ENCODE measurements at regions not wholly inside any gene's neighbourhood (a gene's known extent, or its start where the extent isn't known, plus 50 kb on each side); places are given as distances from the start of the nearest gene placed in this dataset.
"Not testable (repeated sequence)": the region's sequence is repeated elsewhere in the genome, so short reads cannot be mapped to it uniquely, and the experiment has no call there.

GRCh38 chr7:76797639-76798038 lies 170.6 kb upstream of the POMZP3 start:
- POLR2A ChIA-PET; H3K4me1 ChIP-seq (ENCODE audit: control insufficient read depth in 1 of 2, insufficient read depth in 2 of 2, low read length in 2 of 2); H3K4me3 ChIP-seq (replicated peaks in 1 of 2; ENCODE audit: low read depth in 1 of 2, low read length in 2 of 2); H3K27ac ChIP-seq (ENCODE audit: low read depth, low read length); BruUV-seq (replicated peaks); intact Hi-C loops (cut with micrococcal nuclease); RAD21 ChIA-PET (ENCODE audit: low non-redundant PET in 1 of 2, low total read pairs in 2 of 2, uncharacterized antibody in 2 of 2, unreplicated experiment in 2 of 2); H2AFZ ChIP-seq (ENCODE audit: low read depth, low read length, poor library complexity, severe bottlenecking); H4K20me1 ChIP-seq (ENCODE audit: insufficient read depth); ATAC-seq; H3K4me2 ChIP-seq (ENCODE audit: low read length); H3K36me3 ChIP-seq (ENCODE audit: control insufficient read depth in 1 of 2, insufficient read depth in 2 of 2, low read length in 2 of 2); H3K9me3 ChIP-seq (ENCODE audit: control insufficient read depth in 1 of 2, insufficient read depth in 1 of 2, low read depth in 1 of 2, low read length in 2 of 2); H3K27me3 ChIP-seq (ENCODE audit: insufficient read depth, low read length); H3K9ac ChIP-seq (ENCODE audit: low read length); H3K9me2 ChIP-seq (ENCODE audit: insufficient read depth); DNase-seq (ENCODE audit: low read depth, low spot score); CTCF ChIA-PET; H3K79me2 ChIP-seq (ENCODE audit: insufficient read depth, low read length): not testable (repeated sequence)

GRCh38 chr7:76780693-76781092 lies 153.6 kb upstream of the POMZP3 start:
- DNase-seq (ENCODE audit: low read depth, low spot score); H3K27me3 ChIP-seq (ENCODE audit: insufficient read depth, low read length); H3K9me2 ChIP-seq (ENCODE audit: insufficient read depth); BruUV-seq (replicated peaks); H3K27ac ChIP-seq (ENCODE audit: low read depth, low read length); RAD21 ChIA-PET (ENCODE audit: low non-redundant PET in 1 of 2, low total read pairs in 2 of 2, uncharacterized antibody in 2 of 2, unreplicated experiment in 2 of 2); POLR2A ChIA-PET; CTCF ChIA-PET; ATAC-seq; intact Hi-C loops (cut with micrococcal nuclease); H3K36me3 ChIP-seq (ENCODE audit: control insufficient read depth in 1 of 2, insufficient read depth in 2 of 2, low read length in 2 of 2); H3K9me3 ChIP-seq (ENCODE audit: control insufficient read depth in 1 of 2, insufficient read depth in 1 of 2, low read depth in 1 of 2, low read length in 2 of 2); H3K4me3 ChIP-seq (replicated peaks in 1 of 2; ENCODE audit: low read depth in 1 of 2, low read length in 2 of 2); H2AFZ ChIP-seq (ENCODE audit: low read depth, low read length, poor library complexity, severe bottlenecking); H3K79me2 ChIP-seq (ENCODE audit: insufficient read depth, low read length); H3K9ac ChIP-seq (ENCODE audit: low read length); H4K20me1 ChIP-seq (ENCODE audit: insufficient read depth); H3K4me1 ChIP-seq (ENCODE audit: control insufficient read depth in 1 of 2, insufficient read depth in 2 of 2, low read length in 2 of 2); H3K4me2 ChIP-seq (ENCODE audit: low read length): not testable (repeated sequence)

- H3K9ac ChIP-seq (ENCODE audit: low read length); H3K9me2 ChIP-seq (ENCODE audit: insufficient read depth); CTCF ChIA-PET; H3K9me3 ChIP-seq (ENCODE audit: control insufficient read depth in 1 of 2, insufficient read depth in 1 of 2, low read depth in 1 of 2, low read length in 2 of 2); BruUV-seq (replicated peaks); POLR2A ChIA-PET; H3K27me3 ChIP-seq (ENCODE audit: insufficient read depth, low read length); H3K4me3 ChIP-seq (replicated peaks in 1 of 2; ENCODE audit: low read depth in 1 of 2, low read length in 2 of 2); H3K79me2 ChIP-seq (ENCODE audit: insufficient read depth, low read length); RAD21 ChIA-PET (ENCODE audit: low non-redundant PET in 1 of 2, low total read pairs in 2 of 2, uncharacterized antibody in 2 of 2, unreplicated experiment in 2 of 2); DNase-seq (ENCODE audit: low read depth, low spot score); H4K20me1 ChIP-seq (ENCODE audit: insufficient read depth); H3K36me3 ChIP-seq (ENCODE audit: control insufficient read depth in 1 of 2, insufficient read depth in 2 of 2, low read length in 2 of 2); H3K4me2 ChIP-seq (ENCODE audit: low read length); H2AFZ ChIP-seq (ENCODE audit: low read depth, low read length, poor library complexity, severe bottlenecking); intact Hi-C loops (cut with micrococcal nuclease); H3K27ac ChIP-seq (ENCODE audit: low read depth, low read length); H3K4me1 ChIP-seq (ENCODE audit: control insufficient read depth in 1 of 2, insufficient read depth in 2 of 2, low read length in 2 of 2): not testable (repeated sequence)
- ATAC-seq: peak; percentile 49; the same call in 1 of the 2 replicates
- TF ChIP-seq CTCF (IDR thresholded peaks at IDR 0.05 in 2 of 3, conservative IDR thresholded peaks at IDR 0.05 in 1 of 3; ENCODE audit: borderline replicate concordance in 1 of 3, insufficient read depth in 1 of 3, low read depth in 2 of 3, low read length in 2 of 3): peak in 1 of 3 experiments; percentile 15; a peak in 1 of 6 replicates
- peak; percentile 40; the same call in 1 of the 2 replicates for TF ChIP-seq RAD21 (IDR thresholded peaks at IDR 0.05; ENCODE audit: low read depth)
Measured at GRCh38 chr7:76774279-76774678, 147.2 kb upstream of the POMZP3 start.

GRCh38 chr7:76771980-76772379 lies 144.9 kb upstream of the POMZP3 start:
- H4K20me1 ChIP-seq (ENCODE audit: insufficient read depth); BruUV-seq (replicated peaks); H2AFZ ChIP-seq (ENCODE audit: low read depth, low read length, poor library complexity, severe bottlenecking); H3K36me3 ChIP-seq (ENCODE audit: control insufficient read depth in 1 of 2, insufficient read depth in 2 of 2, low read length in 2 of 2); H3K79me2 ChIP-seq (ENCODE audit: insufficient read depth, low read length); H3K9ac ChIP-seq (ENCODE audit: low read length); DNase-seq (ENCODE audit: low read depth, low spot score); H3K4me3 ChIP-seq (replicated peaks in 1 of 2; ENCODE audit: low read depth in 1 of 2, low read length in 2 of 2); ATAC-seq; H3K9me2 ChIP-seq (ENCODE audit: insufficient read depth); H3K27ac ChIP-seq (ENCODE audit: low read depth, low read length); H3K27me3 ChIP-seq (ENCODE audit: insufficient read depth, low read length); H3K4me1 ChIP-seq (ENCODE audit: control insufficient read depth in 1 of 2, insufficient read depth in 2 of 2, low read length in 2 of 2); RAD21 ChIA-PET (ENCODE audit: low non-redundant PET in 1 of 2, low total read pairs in 2 of 2, uncharacterized antibody in 2 of 2, unreplicated experiment in 2 of 2); intact Hi-C loops (cut with micrococcal nuclease); CTCF ChIA-PET; H3K9me3 ChIP-seq (ENCODE audit: control insufficient read depth in 1 of 2, insufficient read depth in 1 of 2, low read depth in 1 of 2, low read length in 2 of 2); POLR2A ChIA-PET; H3K4me2 ChIP-seq (ENCODE audit: low read length): not testable (repeated sequence)

All from HCT116 (cell line).